ENCODE measurements at regions not wholly inside any gene's neighbourhood (a gene's known extent, or its start where the extent isn't known, plus 50 kb on each side); places are given as distances from the start of the nearest gene placed in this dataset.

- no peak for DNase-seq (ENCODE audit: low read depth, low spot score)
- no peak overlapping the region for H3K27ac ChIP-seq
Measured at GRCh38 chr11:104484804-104485554, 321.0 kb upstream of the PDGFD start.

- H3K27ac ChIP-seq, result no peak overlapping the region
- no peak for DNase-seq (ENCODE audit: low read depth, low spot score)
Measured at GRCh38 chr11:104476898-104477297, 313.0 kb upstream of the PDGFD start.

- DNase-seq (ENCODE audit: low read depth, low spot score), result no peak
- no peak overlapping the region for H3K27ac ChIP-seq
Measured at GRCh38 chr11:104476454-104476853, 312.5 kb upstream of the PDGFD start.

- DNase-seq (ENCODE audit: low read depth, low spot score), result no peak
- no peak overlapping the region for H3K27ac ChIP-seq
Measured at GRCh38 chr11:104467404-104467803, 303.5 kb upstream of the PDGFD start.

- H3K27ac ChIP-seq, result no peak overlapping the region
Measured at GRCh38 chr11:104465321-104465720, 301.4 kb upstream of the PDGFD start.

GRCh38 chr11:104464691-104465090 lies 300.7 kb upstream of the PDGFD start:
- H3K27ac ChIP-seq, result no peak overlapping the region
- DNase-seq (ENCODE audit: low read depth, low spot score), result no peak

More at GRCh38 chr11:104465321-104465720, 301.4 kb upstream of the PDGFD start:
- no peak for DNase-seq (ENCODE audit: low read depth, low spot score)

- H3K27ac ChIP-seq, result no peak overlapping the region
- no peak for DNase-seq (ENCODE audit: low read depth, low spot score)
Measured at GRCh38 chr11:104462341-104462740, 298.4 kb upstream of the PDGFD start.

- no peak for DNase-seq (ENCODE audit: low read depth, low spot score)
- H3K27ac ChIP-seq, result peak overlapping the region; percentile 88
Measured at GRCh38 chr11:104451197-104451893, 287.4 kb upstream of the PDGFD start.

- no peak for DNase-seq (ENCODE audit: low read depth, low spot score)
- peak overlapping the region; percentile 39 for H3K27ac ChIP-seq
Measured at GRCh38 chr11:104443387-104443786, 279.4 kb upstream of the PDGFD start.

- DNase-seq (ENCODE audit: low read depth, low spot score), result no peak
- H3K27ac ChIP-seq, result peak overlapping the region; percentile 39
Measured at GRCh38 chr11:104442321-104442720, 278.4 kb upstream of the PDGFD start.

GRCh38 chr11:104435494-104435893 lies 271.5 kb upstream of the PDGFD start:
- DNase-seq (ENCODE audit: low read depth, low spot score), result no peak
- no peak overlapping the region for H3K27ac ChIP-seq

- DNase-seq (ENCODE audit: low read depth, low spot score), result no peak
- no peak overlapping the region for H3K27ac ChIP-seq
Measured at GRCh38 chr11:104433751-104434150, 269.8 kb upstream of the PDGFD start.

GRCh38 chr11:104432981-104433380 lies 269.0 kb upstream of the PDGFD start:
- H3K27ac ChIP-seq, result no peak overlapping the region
- no peak for DNase-seq (ENCODE audit: low read depth, low spot score)

GRCh38 chr11:104432526-104432925 lies 268.6 kb upstream of the PDGFD start:
- no peak overlapping the region for H3K27ac ChIP-seq
- DNase-seq (ENCODE audit: low read depth, low spot score), result no peak

GRCh38 chr11:104422324-104422944 lies 258.5 kb upstream of the PDGFD start:
- H3K27ac ChIP-seq, result no peak overlapping the region
- no peak for DNase-seq (ENCODE audit: low read depth, low spot score)

GRCh38 chr11:104410336-104410735 lies 246.4 kb upstream of the PDGFD start:
- no peak for DNase-seq (ENCODE audit: low read depth, low spot score)
- H3K27ac ChIP-seq, result no peak overlapping the region

- no peak for DNase-seq (ENCODE audit: low read depth, low spot score)
- no peak overlapping the region for H3K27ac ChIP-seq
Measured at GRCh38 chr11:104408630-104409029, 244.7 kb upstream of the PDGFD start.

GRCh38 chr11:104405277-104405676 lies 241.3 kb upstream of the PDGFD start:
- H3K27ac ChIP-seq, result no peak overlapping the region
- no peak for DNase-seq (ENCODE audit: low read depth, low spot score)

- no peak overlapping the region for H3K27ac ChIP-seq
- DNase-seq (ENCODE audit: low read depth, low spot score), result no peak
Measured at GRCh38 chr11:104404231-104405175, 240.6 kb upstream of the PDGFD start.

- H3K27ac ChIP-seq, result no peak overlapping the region
- DNase-seq (ENCODE audit: low read depth, low spot score), result no peak
Measured at GRCh38 chr11:104402812-104403521, 239.0 kb upstream of the PDGFD start.

Measured in epithelial cell of prostate (primary cell).